NB4 (cell line): ENCODE measurements at regions not wholly inside any gene's neighbourhood (a gene's known extent, or its start where the extent isn't known, plus 50 kb on each side); places are given as distances from the start of the nearest gene placed in this dataset.

Experiments used
- CTCF ChIP-seq: IDR thresholded peaks from one replicate; pipeline ENCODE4 v1.5.1; 2012; ENCODE audit warnings: low read depth, low read length
- MYC ChIP-seq: IDR thresholded peaks from 2 replicates; pipeline ENCODE4 v1.6.1; 2011; ENCODE audit warnings: low read depth, low read length
- POLR2A ChIP-seq: IDR thresholded peaks from 2 replicates; pipeline ENCODE4 v1.6.1; 2011; ENCODE audit warnings: mild to moderate bottlenecking; ENCODE audit not compliant: insufficient read length; ENCODE audit errors: extremely low read depth

- no peak for TF ChIP-seq CTCF
- TF ChIP-seq POLR2A: no peak
- no peak for TF ChIP-seq MYC
Measured at GRCh38 chr16:17723531-17724134, 252.9 kb upstream of the XYLT1 start.
